ENCODE measurements at regions not wholly inside any gene's neighbourhood (a gene's known extent, or its start where the extent isn't known, plus 50 kb on each side); places are given as distances from the start of the nearest gene placed in this dataset.
"Not testable (repeated sequence)": the region's sequence is repeated elsewhere in the genome, so short reads cannot be mapped to it uniquely, and the experiment has no call there.

GRCh38 chr7:67301667-67302066, 305.0 kb downstream of the TYW1 start:
- DNase-seq (ENCODE audit: low read depth in 4 of 4, low spot score in 2 of 4) = no peak

GRCh38 chr7:67302113-67303039, 305.7 kb downstream of the TYW1 start:
- peak; percentile 99 to 100 (median 100) for DNase-seq (ENCODE audit: low read depth in 4 of 4, low spot score in 2 of 4)

- DNase-seq (ENCODE audit: low read depth in 4 of 4, low spot score in 2 of 4) = not testable (repeated sequence)
Measured at GRCh38 chr7:67304846-67305245, 308.2 kb downstream of the TYW1 start.

- DNase-seq (ENCODE audit: low read depth in 4 of 4, low spot score in 2 of 4) = no peak
Measured at GRCh38 chr7:67306331-67306730, 309.7 kb downstream of the TYW1 start.

- DNase-seq (ENCODE audit: low read depth in 4 of 4, low spot score in 2 of 4) = no peak
Measured at GRCh38 chr7:67309764-67310549, 313.3 kb downstream of the TYW1 start.

- no peak for DNase-seq (ENCODE audit: low read depth in 4 of 4, low spot score in 2 of 4)
Measured at GRCh38 chr7:67311901-67312300, 315.3 kb downstream of the TYW1 start.

- DNase-seq (ENCODE audit: low read depth in 4 of 4, low spot score in 2 of 4) = no peak
Measured at GRCh38 chr7:67313213-67313612, 316.6 kb downstream of the TYW1 start.

- DNase-seq (ENCODE audit: low read depth in 4 of 4, low spot score in 2 of 4) = not testable (repeated sequence)
Measured at GRCh38 chr7:67316902-67317301, 320.3 kb downstream of the TYW1 start.

GRCh38 chr7:67328257-67328656, 331.6 kb downstream of the TYW1 start:
- DNase-seq (ENCODE audit: low read depth in 4 of 4, low spot score in 2 of 4) = not testable (repeated sequence)

- DNase-seq (ENCODE audit: low read depth in 4 of 4, low spot score in 2 of 4) = not testable (repeated sequence)
Measured at GRCh38 chr7:67335165-67335564, 338.5 kb downstream of the TYW1 start.

- DNase-seq (ENCODE audit: low read depth in 4 of 4, low spot score in 2 of 4) = not testable (repeated sequence)
Measured at GRCh38 chr7:67335663-67336062, 339.0 kb downstream of the TYW1 start.

GRCh38 chr7:67338545-67338944, 341.9 kb downstream of the TYW1 start:
- DNase-seq (ENCODE audit: low read depth in 4 of 4, low spot score in 2 of 4) = not testable (repeated sequence)

- DNase-seq (ENCODE audit: low read depth in 4 of 4, low spot score in 2 of 4) = no peak
Measured at GRCh38 chr7:67341153-67341768, 344.6 kb downstream of the TYW1 start.

GRCh38 chr7:67343114-67343513, 346.5 kb downstream of the TYW1 start:
- no peak for DNase-seq (ENCODE audit: low read depth in 4 of 4, low spot score in 2 of 4)

- no peak for DNase-seq (ENCODE audit: low read depth in 4 of 4, low spot score in 2 of 4)
Measured at GRCh38 chr7:67343572-67343971, 346.9 kb downstream of the TYW1 start.

- DNase-seq (ENCODE audit: low read depth in 4 of 4, low spot score in 2 of 4) = no peak
Measured at GRCh38 chr7:67344481-67345193, 348.0 kb downstream of the TYW1 start.

GRCh38 chr7:67346126-67346525, 349.5 kb downstream of the TYW1 start:
- DNase-seq (ENCODE audit: low read depth in 4 of 4, low spot score in 2 of 4) = no peak

- no peak for DNase-seq (ENCODE audit: low read depth in 4 of 4, low spot score in 2 of 4)
Measured at GRCh38 chr7:67346876-67347275, 350.2 kb downstream of the TYW1 start.

GRCh38 chr7:67348171-67348570, 351.5 kb downstream of the TYW1 start:
- no peak for DNase-seq (ENCODE audit: low read depth in 4 of 4, low spot score in 2 of 4)

GRCh38 chr7:67357653-67358052, 361.0 kb downstream of the TYW1 start:
- DNase-seq (ENCODE audit: low read depth in 4 of 4, low spot score in 2 of 4) = not testable (repeated sequence)
